ENCODE measurements at regions not wholly inside any gene's neighbourhood (a gene's known extent, or its start where the extent isn't known, plus 50 kb on each side); places are given as distances from the start of the nearest gene placed in this dataset.

GRCh38 chr12:124663771-124664366 is 96.5 kb upstream of the NCOR2 start:
- no peak for TF ChIP-seq CTCF (optimal IDR thresholded peaks at IDR 0.05 in 1 of 3, IDR thresholded peaks at IDR 0.05 in 1 of 3, conservative IDR thresholded peaks at IDR 0.05 in 1 of 3; ENCODE audit: extremely low read depth in 1 of 3, insufficient read depth in 2 of 3, low read length in 3 of 3)
- TF ChIP-seq EZH2 (IDR thresholded peaks at IDR 0.05; ENCODE audit: low read length): no peak
